DND-41 (cell line): ENCODE measurements at regions not wholly inside any gene's neighbourhood (a gene's known extent, or its start where the extent isn't known, plus 50 kb on each side); places are given as distances from the start of the nearest gene placed in this dataset.

Source experiments
- ATAC-seq: fragments of 200-7000 bp; cut with Tn5 transposase; 3 replicates; pipeline ENCODE4 v1.9.1; 2021; ENCODE audit warnings: low read depth; ENCODE audit not compliant: insufficient read depth
- DNase-seq: peaks from one replicate; pipeline ENCODE4 v3.0.0-alpha.2; 2020
- H2AFZ ChIP-seq: 2 replicates; pipeline ENCODE4 v1.6.0; 2012; ENCODE audit warnings: low read depth, low read length
- H3K27ac ChIP-seq: 2 replicates; pipeline ENCODE4 v1.5.1; 2012; ENCODE audit warnings: low read length, inconsistent platforms
- H3K27me3 ChIP-seq: fragments of 200-600 bp; sonication (generic); 2 replicates; pipeline ENCODE4 v1.6.0; 2012; ENCODE audit warnings: low read length, mild to moderate bottlenecking, inconsistent platforms; ENCODE audit not compliant: insufficient read depth, poor library complexity
- H3K36me3 ChIP-seq: 2 replicates; pipeline ENCODE4 v1.5.1; 2012; ENCODE audit warnings: low read length, inconsistent platforms; ENCODE audit not compliant: insufficient read depth
- H3K4me1 ChIP-seq: 2 replicates; pipeline ENCODE4 v1.5.1; 2012; ENCODE audit warnings: mild to moderate bottlenecking, low read length; ENCODE audit not compliant: insufficient read depth
- H3K4me2 ChIP-seq: 2 replicates; pipeline ENCODE4 v1.6.0; 2012; ENCODE audit warnings: mild to moderate bottlenecking, moderate library complexity, low read length, inconsistent platforms; ENCODE audit not compliant: insufficient read depth
- H3K4me3 ChIP-seq, 2 experiments: fragments of 200-600 bp in 1 of 2; shearing (Covaris generic) in 1 of 2; 2 replicates each; pipeline ENCODE4 v1.5.1; 2012 to 2016; ENCODE audit warnings: inconsistent platforms in 2 of 2, low read length in 2 of 2, mild to moderate bottlenecking in 2 of 2, low read depth in 1 of 2, moderate library complexity in 1 of 2
- H3K79me2 ChIP-seq: 2 replicates; pipeline ENCODE4 v1.6.0; 2012; ENCODE audit warnings: low read length, inconsistent platforms; ENCODE audit not compliant: insufficient read depth
- H3K9ac ChIP-seq: 2 replicates; pipeline ENCODE4 v1.6.0; 2012; ENCODE audit warnings: low read depth, mild to moderate bottlenecking, inconsistent platforms, low read length, moderate library complexity
- H3K9me3 ChIP-seq: 2 replicates; pipeline ENCODE4 v1.5.1; 2012; ENCODE audit warnings: low read length, moderate library complexity, mild to moderate bottlenecking, inconsistent platforms; ENCODE audit not compliant: insufficient read depth, severe bottlenecking
- H4K20me1 ChIP-seq: 2 replicates; pipeline ENCODE4 v1.6.0; 2012; ENCODE audit warnings: low read length; ENCODE audit not compliant: insufficient read depth
- CTCF ChIP-seq: IDR thresholded peaks from 2 replicates; pipeline ENCODE4 v1.5.1; 2012; ENCODE audit warnings: borderline replicate concordance, low read length, moderate library complexity, mild to moderate bottlenecking; ENCODE audit not compliant: poor library complexity, severe bottlenecking; ENCODE audit errors: extremely low read depth
- EZH2 ChIP-seq: IDR thresholded peaks from 3 replicates; pipeline ENCODE4 v1.6.1; 2012; ENCODE audit warnings: borderline replicate concordance, low read depth, mild to moderate bottlenecking, moderate library complexity, low read length, inconsistent platforms; ENCODE audit not compliant: severe bottlenecking

GRCh38 chr17:71110326-71110725, 941.0 kb downstream of the KCNJ2 start:
- Histone ChIP-seq H3K79me2 (no peaks in the 10 kb centered on the region), H2AFZ (no peak overlapping the region), H3K36me3 (no peaks in the 10 kb centered on the region), H4K20me1 (no peaks in the 10 kb centered on the region), H3K27ac (no peak overlapping the region), H3K4me3 (no peak overlapping the region), H3K27me3 (no peaks in the 10 kb centered on the region), H3K9ac (no peak overlapping the region), H3K9me3 (no peaks in the 10 kb centered on the region), H3K4me2 (no peak overlapping the region), H3K4me1 (no peaks in the 10 kb centered on the region)
- ATAC-seq, result no peak
- TF ChIP-seq CTCF (no peak), EZH2 (no peak)
- DNase-seq, result no peak

GRCh38 chr17:71111460-71111859, 942.1 kb downstream of the KCNJ2 start:
- DNase-seq (no peak), ATAC-seq (no peak)
- Histone ChIP-seq H3K4me1 (no peaks in the 10 kb centered on the region), H3K36me3 (no peaks in the 10 kb centered on the region), H3K4me2 (no peak overlapping the region), H3K9ac (no peak overlapping the region), H3K27me3 (no peaks in the 10 kb centered on the region), H2AFZ (no peak overlapping the region), H3K9me3 (no peaks in the 10 kb centered on the region), H3K27ac (no peak overlapping the region), H3K79me2 (no peaks in the 10 kb centered on the region), H4K20me1 (no peaks in the 10 kb centered on the region), H3K4me3 (no peak overlapping the region)
- no peak for TF ChIP-seq EZH2
- TF ChIP-seq CTCF, result no peak

DNA sequence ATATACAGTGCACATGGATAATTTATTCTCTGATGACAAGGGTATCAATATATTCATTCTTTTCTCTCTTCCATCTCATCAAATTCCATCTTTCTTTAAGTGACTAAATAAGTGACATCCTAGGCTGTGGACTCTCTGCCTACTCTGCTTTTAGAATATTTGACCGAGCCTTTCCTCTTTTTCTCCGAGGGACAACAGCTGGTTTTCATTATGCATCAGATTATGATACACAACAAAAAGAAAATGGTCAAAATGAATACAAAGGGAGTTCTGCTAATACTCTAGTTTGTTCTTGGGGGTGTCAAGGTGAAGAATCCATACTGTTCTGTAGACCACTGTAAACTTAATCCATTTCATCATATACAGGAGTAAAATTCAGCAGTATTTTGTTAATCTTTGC, 942.6 kb downstream of the KCNJ2 start:
- Histone ChIP-seq H3K27ac (no peak overlapping the region), H2AFZ (no peak overlapping the region), H4K20me1 (no peaks in the 10 kb centered on the region), H3K79me2 (no peaks in the 10 kb centered on the region), H3K4me1 (no peaks in the 10 kb centered on the region), H3K4me3 (no peak overlapping the region), H3K9ac (no peak overlapping the region), H3K4me2 (no peak overlapping the region), H3K27me3 (no peaks in the 10 kb centered on the region), H3K36me3 (no peaks in the 10 kb centered on the region), H3K9me3 (no peaks in the 10 kb centered on the region)
- TF ChIP-seq EZH2, result no peak
- no peak for TF ChIP-seq CTCF
- no peak for ATAC-seq
- DNase-seq, result no peak

DNA sequence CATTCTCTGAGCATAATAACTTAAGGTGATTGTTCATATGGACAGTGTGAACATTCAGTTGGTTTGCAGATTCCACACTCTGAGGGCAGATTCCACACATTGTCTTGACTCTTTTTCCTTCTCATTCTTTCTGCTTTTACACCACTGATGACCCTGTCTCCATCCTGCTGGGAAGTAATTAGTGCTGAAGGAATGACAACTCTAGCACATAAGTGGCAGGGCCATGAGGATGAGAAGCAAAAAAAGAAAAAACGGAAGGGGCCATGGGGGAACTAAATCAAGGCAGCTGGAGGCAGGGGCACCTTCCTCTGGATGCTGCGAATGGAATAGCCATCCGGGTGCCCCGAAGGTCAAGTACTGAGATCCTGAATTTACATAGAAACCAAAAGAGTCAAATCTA, 944.0 kb downstream of the KCNJ2 start:
- TF ChIP-seq EZH2, result no peak
- no peak for TF ChIP-seq CTCF
- no peak overlapping the region for H3K27ac ChIP-seq

More for the DNA sequence above, 944.0 kb downstream of the KCNJ2 start:
- no peaks in the 10 kb centered on the region for H3K9me3 ChIP-seq
- no peaks in the 10 kb centered on the region for H3K79me2 ChIP-seq
- H3K27me3 ChIP-seq, result no peaks in the 10 kb centered on the region
- H2AFZ ChIP-seq, result no peak overlapping the region
- no peaks in the 10 kb centered on the region for H3K4me1 ChIP-seq
- no peak for DNase-seq
- no peak for ATAC-seq
- no peaks in the 10 kb centered on the region for H3K36me3 ChIP-seq
- H3K4me2 ChIP-seq, result no peak overlapping the region
- H3K4me3 ChIP-seq, result no peak overlapping the region
- H3K9ac ChIP-seq, result no peak overlapping the region
- no peaks in the 10 kb centered on the region for H4K20me1 ChIP-seq
